ENCODE measurements at regions not wholly inside any gene's neighbourhood (a gene's known extent, or its start where the extent isn't known, plus 50 kb on each side); places are given as distances from the start of the nearest gene placed in this dataset.

DNA sequence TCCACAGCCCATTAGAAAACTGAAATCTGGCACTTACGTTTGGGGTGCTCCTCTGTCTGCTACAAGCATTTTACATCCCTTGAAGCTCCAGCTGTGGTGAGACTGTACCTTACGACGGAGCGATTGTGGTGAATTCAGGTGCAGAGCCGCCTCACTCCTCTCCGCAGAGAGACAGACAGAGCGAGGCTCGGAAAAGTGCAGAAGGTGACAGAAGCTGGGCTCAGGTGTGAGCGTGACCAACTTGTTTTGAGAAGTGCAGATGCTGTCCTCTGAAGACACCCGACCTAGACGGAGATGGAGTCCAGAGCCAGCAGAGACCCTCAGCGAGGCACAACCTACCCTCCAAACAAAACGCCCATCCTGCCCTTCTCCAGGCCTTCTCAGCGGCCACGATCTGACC, 196.5 kb downstream of the MED10 start:
- H3K27me3 Mint-ChIP-seq (ENCODE audit: insufficient read depth): peaks cover 2% of the 10 kb centered on the region
- intact Hi-C loops (cut with micrococcal nuclease): no loop called here
- no peak for DNase-seq (ENCODE audit: low spot score)
- H3K36me3 Mint-ChIP-seq (ENCODE audit: low read depth): no peaks in the 10 kb centered on the region
- no peak overlapping the region for H3K27ac Mint-ChIP-seq
- no peaks in the 10 kb centered on the region for H3K9me3 Mint-ChIP-seq
- H3K4me1 Mint-ChIP-seq (ENCODE audit: low read depth): no peaks in the 10 kb centered on the region
- H3K4me3 Mint-ChIP-seq: no peak overlapping the region

DNA sequence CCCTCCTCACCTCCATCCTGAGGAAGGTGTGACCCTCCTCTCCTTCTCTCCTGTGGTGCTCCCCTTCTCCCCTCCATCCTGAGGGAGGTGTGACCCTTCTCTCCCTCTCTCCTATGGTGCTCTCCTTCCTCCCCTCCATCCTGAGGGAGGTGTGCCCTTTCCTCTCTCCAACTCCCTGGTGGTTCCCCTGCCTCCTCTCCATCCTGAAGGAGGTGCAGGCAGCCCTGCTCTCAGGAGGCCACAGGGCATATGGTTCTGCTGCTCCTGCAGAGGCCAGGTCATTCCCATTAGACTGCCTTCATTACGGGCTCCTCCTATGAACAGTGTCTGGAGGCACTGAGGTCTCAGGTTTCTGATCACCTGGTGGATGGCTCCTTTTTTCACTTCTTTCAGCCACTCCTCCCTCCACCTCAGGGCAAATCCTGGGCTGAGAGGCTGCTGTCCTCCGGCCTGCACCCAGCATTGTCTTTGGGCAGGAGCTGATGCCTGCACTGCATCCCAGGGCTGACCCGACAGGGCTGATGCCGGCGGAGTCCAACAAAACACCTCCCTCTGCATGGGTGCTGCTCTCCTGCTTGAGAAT, 197.1 kb downstream of the MED10 start:
- intact Hi-C loops (cut with micrococcal nuclease): no loop called here
- no peak for DNase-seq (ENCODE audit: low spot score)

DNA sequence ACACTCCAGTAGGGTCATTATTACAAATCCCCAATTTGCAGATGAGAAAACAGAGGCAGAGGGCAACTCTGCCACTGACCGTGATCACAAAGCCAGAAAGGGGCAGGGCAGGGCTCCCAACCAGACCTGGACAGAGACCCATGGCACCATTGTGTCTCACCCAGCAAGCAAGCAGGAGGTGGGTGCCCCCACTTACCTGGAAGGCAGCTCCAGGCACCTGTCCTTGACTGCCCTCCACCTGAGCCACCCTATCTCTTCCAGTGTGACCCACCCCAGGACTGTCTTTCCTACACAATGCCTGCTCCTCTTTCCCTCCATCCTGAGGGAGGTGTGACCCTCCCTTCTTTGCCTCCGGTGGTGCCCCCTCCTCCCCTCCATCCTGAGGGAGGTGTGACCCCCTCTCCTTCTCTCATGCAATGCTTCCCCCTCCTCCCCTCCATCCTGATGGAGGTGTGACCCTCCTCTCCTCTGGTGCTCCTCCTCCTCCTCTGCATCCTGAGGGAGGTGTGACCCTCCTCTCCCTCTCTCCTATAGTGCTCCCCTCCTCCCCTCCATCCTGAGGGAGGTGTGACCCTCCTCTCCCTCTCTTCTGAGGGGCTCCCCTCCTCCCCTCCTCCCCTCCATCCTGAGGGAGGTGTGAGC, 198.0 kb downstream of the MED10 start:
- intact Hi-C loops (cut with micrococcal nuclease): no loop called here
- H3K4me3 Mint-ChIP-seq: no peak overlapping the region
- DNase-seq (ENCODE audit: low spot score): no peak
- no peak overlapping the region for H3K27ac Mint-ChIP-seq
- H3K4me1 Mint-ChIP-seq (ENCODE audit: low read depth): no peaks in the 10 kb centered on the region
- no peaks in the 10 kb centered on the region for H3K36me3 Mint-ChIP-seq (ENCODE audit: low read depth)
- H3K27me3 Mint-ChIP-seq (ENCODE audit: insufficient read depth): peaks cover 4% of the 10 kb centered on the region
- H3K9me3 Mint-ChIP-seq: no peaks in the 10 kb centered on the region

More for the DNA sequence above, 197.1 kb downstream of the MED10 start:
- Mint-ChIP-seq H3K27ac (no peak overlapping the region), H3K4me3 (no peak overlapping the region), H3K9me3 (no peaks in the 10 kb centered on the region), H3K27me3 (ENCODE audit: insufficient read depth) (peaks cover 4% of the 10 kb centered on the region), H3K4me1 (ENCODE audit: low read depth) (no peaks in the 10 kb centered on the region), H3K36me3 (ENCODE audit: low read depth) (no peaks in the 10 kb centered on the region)

DNA sequence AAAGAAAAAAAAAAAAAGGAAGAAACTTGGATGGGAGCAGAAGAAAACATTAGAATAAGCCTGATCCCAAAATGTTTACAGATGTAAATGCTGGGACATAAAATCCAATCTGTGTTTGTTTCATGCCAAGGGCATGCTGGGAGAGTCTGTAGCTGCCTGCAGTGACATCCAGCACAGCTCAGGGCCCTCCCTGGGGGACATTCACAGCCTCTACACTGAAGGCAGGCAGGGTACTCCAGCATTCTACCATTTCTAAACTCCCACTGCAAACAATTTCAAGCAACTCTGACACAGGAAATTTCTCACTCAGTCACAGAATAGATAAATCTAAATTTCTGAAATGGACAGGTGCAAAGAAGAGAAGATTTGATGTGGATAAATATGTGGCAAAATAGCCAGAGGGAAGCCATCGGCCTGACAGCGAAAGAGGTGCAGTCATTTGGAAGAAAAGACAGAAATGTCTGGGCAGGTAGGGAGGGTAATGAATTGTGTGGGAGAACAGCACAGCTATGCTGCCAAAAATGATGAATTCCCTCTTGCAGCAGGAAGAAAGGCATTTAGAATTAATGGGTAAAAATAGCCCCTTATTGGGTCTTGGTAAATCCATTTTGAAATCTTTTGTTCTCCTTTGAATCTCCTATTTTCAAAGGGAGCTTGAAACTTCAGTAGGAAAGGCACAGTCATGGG, 199.4 kb downstream of the MED10 start:
- no peak overlapping the region for H3K27ac Mint-ChIP-seq
- H3K4me1 Mint-ChIP-seq (ENCODE audit: low read depth): no peaks in the 10 kb centered on the region
- peaks cover 4% of the 10 kb centered on the region for H3K27me3 Mint-ChIP-seq (ENCODE audit: insufficient read depth)
- no peak overlapping the region for H3K4me3 Mint-ChIP-seq
- intact Hi-C loops (cut with micrococcal nuclease): no loop called here
- no peak for DNase-seq (ENCODE audit: low spot score)
- H3K36me3 Mint-ChIP-seq (ENCODE audit: low read depth): no peaks in the 10 kb centered on the region
- no peaks in the 10 kb centered on the region for H3K9me3 Mint-ChIP-seq

DNA sequence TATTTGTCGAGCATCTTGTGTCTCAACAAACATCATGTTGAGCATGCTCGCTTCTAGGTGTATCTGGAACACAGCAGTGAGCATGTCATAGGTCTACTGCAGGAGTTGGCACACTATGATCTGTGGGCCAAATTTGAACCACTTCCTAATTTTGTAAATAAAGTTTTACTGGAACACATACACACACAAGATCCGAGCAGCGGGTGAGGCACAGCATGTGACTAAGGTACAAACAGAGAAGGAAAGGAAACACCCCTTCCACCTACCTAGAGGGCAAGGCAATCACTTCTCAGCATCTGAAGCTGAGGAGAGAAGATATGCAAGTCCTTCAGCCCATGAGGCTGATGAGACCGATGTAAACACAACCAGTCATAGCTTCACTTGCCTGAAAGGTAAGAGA, 200.4 kb downstream of the MED10 start:
- intact Hi-C loops (cut with micrococcal nuclease): no loop called here
- H3K4me1 Mint-ChIP-seq (ENCODE audit: low read depth): no peaks in the 10 kb centered on the region
- H3K4me3 Mint-ChIP-seq: no peak overlapping the region
- DNase-seq (ENCODE audit: low spot score): no peak
- no peaks in the 10 kb centered on the region for H3K36me3 Mint-ChIP-seq (ENCODE audit: low read depth)
- no peaks in the 10 kb centered on the region for H3K9me3 Mint-ChIP-seq
- peaks cover 4% of the 10 kb centered on the region for H3K27me3 Mint-ChIP-seq (ENCODE audit: insufficient read depth)
- no peak overlapping the region for H3K27ac Mint-ChIP-seq

DNA sequence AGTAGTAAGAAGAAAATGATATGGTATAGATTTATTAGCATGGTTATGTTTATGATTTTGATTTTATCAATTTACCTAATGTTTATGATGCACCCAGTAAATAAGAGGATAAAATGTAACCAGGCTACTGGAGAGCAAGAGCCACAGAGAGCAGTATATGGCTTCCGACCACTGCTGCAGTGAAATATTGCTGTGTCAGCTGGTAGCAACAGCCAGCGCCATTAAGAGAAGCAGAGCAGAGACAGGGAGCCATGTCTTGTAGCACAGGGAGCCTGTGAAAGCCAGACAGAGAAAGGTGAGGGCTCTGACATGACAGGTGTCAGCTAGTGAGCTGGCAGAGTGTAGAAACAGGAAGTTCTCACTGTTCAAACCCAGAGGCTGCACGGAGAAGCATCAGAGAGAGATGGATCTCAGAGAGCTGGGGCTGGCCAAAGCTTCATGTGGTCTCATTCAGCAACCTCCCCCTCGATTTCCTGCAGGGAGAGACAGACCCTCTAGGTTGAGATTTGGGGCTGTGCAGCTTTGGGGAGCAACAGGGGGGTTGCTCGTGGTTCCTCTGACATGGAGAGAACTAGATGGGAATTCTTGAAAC, 202.1 kb downstream of the MED10 start:
- Mint-ChIP-seq H3K4me1 (ENCODE audit: low read depth) (no peaks in the 10 kb centered on the region), H3K36me3 (ENCODE audit: low read depth) (no peaks in the 10 kb centered on the region), H3K9me3 (no peaks in the 10 kb centered on the region), H3K27ac (no peak overlapping the region), H3K27me3 (ENCODE audit: insufficient read depth) (peaks cover 2% of the 10 kb centered on the region), H3K4me3 (no peak overlapping the region)
- no peak for DNase-seq (ENCODE audit: low spot score)
- intact Hi-C loops (cut with micrococcal nuclease): no loop called here

DNA sequence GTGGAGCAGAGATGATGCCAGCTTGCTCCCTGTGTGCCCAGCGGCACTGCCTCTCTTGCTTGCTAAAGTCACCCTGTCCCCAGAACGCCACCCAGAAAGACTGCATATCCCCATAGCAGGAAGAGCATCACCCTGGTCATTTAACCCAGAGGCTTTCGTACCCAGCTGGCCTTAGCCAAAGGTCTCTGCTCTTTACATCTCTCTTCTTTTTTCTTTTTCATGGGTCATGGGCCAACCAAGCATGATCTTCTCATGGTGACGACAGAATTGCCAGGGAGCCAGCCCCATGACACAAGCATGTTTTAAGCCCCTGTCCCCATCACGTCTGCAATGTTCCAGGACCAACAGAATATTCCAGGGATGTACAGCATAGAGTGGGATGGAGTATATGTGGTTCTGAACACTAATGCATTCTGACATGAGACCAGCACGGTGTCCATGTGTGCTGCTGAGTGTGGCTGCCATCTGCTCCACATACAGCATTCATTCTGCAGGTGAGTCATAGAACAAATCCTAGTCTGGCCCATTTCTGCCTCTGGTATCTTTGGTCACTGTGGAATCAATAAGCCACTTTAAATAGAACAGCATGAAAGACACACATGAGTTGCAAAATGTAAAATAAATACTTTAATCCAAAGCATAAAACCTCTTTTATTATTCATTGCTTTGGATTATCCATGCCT, 203.0 kb downstream of the MED10 start:
- H3K9me3 Mint-ChIP-seq: no peaks in the 10 kb centered on the region
- no peak overlapping the region for H3K27ac Mint-ChIP-seq
- no peak for DNase-seq (ENCODE audit: low spot score)
- H3K36me3 Mint-ChIP-seq (ENCODE audit: low read depth): no peaks in the 10 kb centered on the region
- intact Hi-C loops (cut with micrococcal nuclease): no loop called here
- peaks cover 2% of the 10 kb centered on the region for H3K27me3 Mint-ChIP-seq (ENCODE audit: insufficient read depth)
- H3K4me3 Mint-ChIP-seq: no peak overlapping the region
- H3K4me1 Mint-ChIP-seq (ENCODE audit: low read depth): no peaks in the 10 kb centered on the region

DNA sequence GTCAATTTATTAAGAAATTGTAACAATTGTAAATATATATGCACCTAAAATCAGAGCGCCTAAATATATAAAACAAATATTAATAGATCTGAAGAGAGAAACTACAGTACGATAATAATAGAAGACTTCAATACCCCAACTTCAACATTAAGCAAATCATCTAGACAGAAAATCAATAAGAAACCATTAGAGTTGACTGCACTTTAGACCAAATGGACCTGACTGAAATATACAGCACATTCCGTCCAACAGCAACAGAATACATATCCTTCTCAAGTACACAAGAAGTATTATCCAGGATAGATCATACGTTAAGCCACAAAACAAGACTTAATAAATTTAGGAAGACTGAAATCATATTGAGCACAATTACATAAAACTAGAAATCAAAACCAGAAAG, 208.7 kb downstream of the MED10 start:
- Mint-ChIP-seq H3K4me3 (no peak overlapping the region), H3K36me3 (ENCODE audit: low read depth) (no peaks in the 10 kb centered on the region), H3K27ac (no peak overlapping the region), H3K27me3 (ENCODE audit: insufficient read depth) (peaks cover 2% of the 10 kb centered on the region), H3K9me3 (no peaks in the 10 kb centered on the region), H3K4me1 (ENCODE audit: low read depth) (no peaks in the 10 kb centered on the region)
- no peak for DNase-seq (ENCODE audit: low spot score)
- intact Hi-C loops (cut with micrococcal nuclease): no loop called here

DNA sequence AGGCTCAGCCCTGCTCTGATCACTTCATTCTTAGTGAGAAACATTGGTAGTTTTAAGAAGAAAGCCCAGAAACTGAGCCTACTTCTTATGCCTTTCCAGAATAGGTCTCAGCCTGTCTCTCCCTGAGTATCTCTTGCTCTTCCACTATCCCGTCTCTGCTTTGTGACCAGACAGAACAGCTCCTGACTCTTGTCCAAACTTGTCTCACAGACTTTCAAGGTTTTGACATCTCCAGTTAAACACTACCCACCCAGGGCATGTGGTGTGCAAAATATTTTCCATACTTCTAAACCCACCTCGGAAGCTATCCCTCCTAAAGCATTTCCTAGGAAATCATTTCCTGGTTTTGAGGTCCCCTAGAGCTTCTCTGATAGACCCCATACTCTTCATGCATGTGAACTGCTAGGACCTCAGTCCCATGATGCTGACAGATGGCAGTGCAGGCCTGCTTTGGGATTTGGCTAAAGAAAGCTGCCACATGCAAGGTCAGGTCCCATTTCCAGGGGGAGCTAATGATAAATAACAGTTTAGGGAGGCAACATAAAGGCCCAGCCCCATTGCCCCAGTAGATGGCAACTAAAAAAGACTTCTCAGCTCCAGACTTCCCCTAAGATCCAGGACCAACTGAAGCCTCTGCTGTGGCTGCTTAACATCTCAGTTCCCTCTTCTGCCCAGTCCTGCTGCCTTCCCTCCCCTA, 211.5 kb downstream of the MED10 start:
- no peaks in the 10 kb centered on the region for H3K36me3 Mint-ChIP-seq (ENCODE audit: low read depth)
- no peaks in the 10 kb centered on the region for H3K9me3 Mint-ChIP-seq
- peaks cover 2% of the 10 kb centered on the region for H3K27me3 Mint-ChIP-seq (ENCODE audit: insufficient read depth)
- H3K27ac Mint-ChIP-seq: no peak overlapping the region
- no peak overlapping the region for H3K4me3 Mint-ChIP-seq
- no peak for DNase-seq (ENCODE audit: low spot score)
- intact Hi-C loops (cut with micrococcal nuclease): no loop called here
- H3K4me1 Mint-ChIP-seq (ENCODE audit: low read depth): no peaks in the 10 kb centered on the region

DNA sequence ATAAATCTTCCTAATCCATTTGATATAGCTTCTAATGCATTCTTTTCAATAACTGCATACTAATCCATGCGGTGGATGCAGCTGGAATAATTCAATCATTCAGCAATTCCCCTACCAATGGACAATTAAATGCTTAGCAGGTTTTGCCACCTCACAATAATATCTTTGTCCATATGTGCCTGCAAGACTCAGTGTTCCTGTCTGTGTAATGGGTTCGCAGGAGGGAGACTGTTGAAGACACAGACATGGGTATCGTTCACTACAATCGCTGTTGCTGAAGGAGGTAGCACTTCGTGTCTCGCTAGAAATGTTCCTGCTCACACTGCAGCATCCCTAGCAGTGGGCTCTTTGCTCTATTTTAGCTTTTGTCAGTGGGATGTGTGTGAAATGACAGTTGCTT, 214.4 kb downstream of the MED10 start:
- intact Hi-C loops (cut with micrococcal nuclease): no loop called here
- H3K27ac Mint-ChIP-seq: no peak overlapping the region
- H3K27me3 Mint-ChIP-seq (ENCODE audit: insufficient read depth): peaks cover 2% of the 10 kb centered on the region
- no peaks in the 10 kb centered on the region for H3K4me1 Mint-ChIP-seq (ENCODE audit: low read depth)
- H3K9me3 Mint-ChIP-seq: no peaks in the 10 kb centered on the region
- H3K4me3 Mint-ChIP-seq: no peak overlapping the region
- H3K36me3 Mint-ChIP-seq (ENCODE audit: low read depth): no peaks in the 10 kb centered on the region
- no peak for DNase-seq (ENCODE audit: low spot score)

DNA sequence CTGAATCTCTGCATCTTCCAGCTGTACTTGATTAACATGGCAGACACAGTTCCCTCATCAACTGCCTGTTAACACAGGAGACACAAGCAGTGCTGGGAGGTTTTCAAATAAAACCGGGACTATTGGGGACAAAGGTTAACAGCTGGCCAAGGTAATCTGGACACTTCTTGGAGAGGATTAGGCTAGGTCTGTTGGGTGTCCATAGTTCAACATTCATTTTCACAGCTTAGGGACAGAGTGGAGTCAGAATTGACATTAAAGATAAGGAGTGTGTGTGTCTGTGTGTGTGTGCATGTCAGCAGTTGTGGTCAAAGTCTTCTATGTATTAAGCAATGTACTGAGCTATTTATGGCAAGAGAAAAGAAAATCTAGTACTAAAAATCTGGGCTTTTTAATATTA, 216.2 kb downstream of the MED10 start:
- Mint-ChIP-seq H3K36me3 (ENCODE audit: low read depth) (no peaks in the 10 kb centered on the region), H3K27ac (no peak overlapping the region), H3K9me3 (no peaks in the 10 kb centered on the region), H3K27me3 (ENCODE audit: insufficient read depth) (peaks cover 2% of the 10 kb centered on the region), H3K4me1 (ENCODE audit: low read depth) (no peaks in the 10 kb centered on the region), H3K4me3 (no peak overlapping the region)
- DNase-seq (ENCODE audit: low spot score): no peak
- intact Hi-C loops (cut with micrococcal nuclease): no loop called here

DNA sequence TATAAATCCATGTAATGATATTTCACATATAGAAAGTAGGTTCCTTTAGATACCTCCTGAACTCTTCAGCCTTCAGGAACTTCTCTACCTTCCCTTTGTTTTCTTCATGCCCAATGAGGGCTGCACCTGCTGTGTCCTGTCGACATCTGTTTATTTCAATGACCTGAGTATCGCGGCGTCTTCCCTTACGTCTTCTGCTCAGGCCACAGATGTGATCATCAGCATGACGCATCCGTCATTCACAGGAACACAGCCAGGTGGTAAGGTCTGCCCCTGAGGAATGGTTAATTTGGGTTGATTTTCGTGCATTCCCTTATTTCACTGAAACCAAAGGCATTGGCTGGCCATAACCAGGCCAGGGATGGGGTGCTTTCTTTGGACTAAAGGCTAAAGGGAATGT, 217.1 kb downstream of the MED10 start:
- Mint-ChIP-seq H3K36me3 (ENCODE audit: low read depth) (no peaks in the 10 kb centered on the region), H3K4me3 (no peak overlapping the region), H3K27ac (no peak overlapping the region), H3K9me3 (no peaks in the 10 kb centered on the region), H3K27me3 (ENCODE audit: insufficient read depth) (peaks cover 2% of the 10 kb centered on the region), H3K4me1 (ENCODE audit: low read depth) (no peaks in the 10 kb centered on the region)
- intact Hi-C loops (cut with micrococcal nuclease): no loop called here
- DNase-seq (ENCODE audit: low spot score): no peak

All from activated T-helper 1 cell treated with anti-CD3 and anti-CD28 coated beads, Interleukin-12 subunit alpha, Interleukin-12 subunit beta, Interleukin-2, Interleukin-4 antibody, amounts not matched to agents 30 ng/mL and 10 ng/mL and 1 ng/mL, durations not matched to agents 14 hours and 24 hours and 36 hours (primary cell).